ENCODE measurements at regions not wholly inside any gene's neighbourhood (a gene's known extent, or its start where the extent isn't known, plus 50 kb on each side); places are given as distances from the start of the nearest gene placed in this dataset.
A peak's percentile ranks its signal among the peaks of the same experiment; 100 is the strongest.

- DNase-seq (ENCODE audit: low spot score): peak; percentile 14
Measured at GRCh38 chr2:17303521-17303920, 214.7 kb downstream of the RAD51AP2 start.

GRCh38 chr2:17303054-17303453 lies 215.2 kb downstream of the RAD51AP2 start:
- DNase-seq (ENCODE audit: low spot score): peak; percentile 15

- no peak for DNase-seq (ENCODE audit: low spot score)
Measured at GRCh38 chr2:17302281-17302680, 216.0 kb downstream of the RAD51AP2 start.

GRCh38 chr2:17301437-17301836 lies 216.8 kb downstream of the RAD51AP2 start:
- no peak for DNase-seq (ENCODE audit: low spot score)

- peak; percentile 75 for DNase-seq (ENCODE audit: low spot score)
Measured at GRCh38 chr2:17299891-17300540, 218.2 kb downstream of the RAD51AP2 start.

GRCh38 chr2:17298453-17298852 lies 219.8 kb downstream of the RAD51AP2 start:
- DNase-seq (ENCODE audit: low spot score): peak; percentile 18

GRCh38 chr2:17296686-17297085 lies 221.6 kb downstream of the RAD51AP2 start:
- DNase-seq (ENCODE audit: low spot score): no peak

GRCh38 chr2:17289669-17290068 lies 228.6 kb downstream of the RAD51AP2 start:
- no peak for DNase-seq (ENCODE audit: low spot score)

- no peak for DNase-seq (ENCODE audit: low spot score)
Measured at GRCh38 chr2:17287183-17287582, 231.1 kb downstream of the RAD51AP2 start.

GRCh38 chr2:17282826-17283225 lies 235.4 kb downstream of the RAD51AP2 start:
- DNase-seq (ENCODE audit: low spot score): no peak

GRCh38 chr2:17282245-17282644 lies 236.0 kb downstream of the RAD51AP2 start:
- DNase-seq (ENCODE audit: low spot score): no peak

- DNase-seq (ENCODE audit: low spot score): no peak
Measured at GRCh38 chr2:17276220-17276619, 242.0 kb downstream of the RAD51AP2 start.

GRCh38 chr2:17272652-17273525 lies 245.4 kb downstream of the RAD51AP2 start:
- no peak for DNase-seq (ENCODE audit: low spot score)

GRCh38 chr2:17272170-17272569 lies 246.1 kb downstream of the RAD51AP2 start:
- no peak for DNase-seq (ENCODE audit: low spot score)

- DNase-seq (ENCODE audit: low spot score): peak; percentile 23
Measured at GRCh38 chr2:17271416-17271815, 246.8 kb downstream of the RAD51AP2 start.

GRCh38 chr2:17270894-17271293 lies 247.3 kb downstream of the RAD51AP2 start:
- no peak for DNase-seq (ENCODE audit: low spot score)

GRCh38 chr2:17263570-17263968 lies 254.7 kb downstream of the RAD51AP2 start:
- DNase-seq (ENCODE audit: low spot score): no peak

GRCh38 chr2:17262854-17263569 lies 255.2 kb downstream of the RAD51AP2 start:
- DNase-seq (ENCODE audit: low spot score): no peak

GRCh38 chr2:17259613-17260012 lies 258.6 kb downstream of the RAD51AP2 start:
- DNase-seq (ENCODE audit: low spot score): no peak

GRCh38 chr2:17258861-17259260 lies 259.4 kb downstream of the RAD51AP2 start:
- DNase-seq (ENCODE audit: low spot score): no peak

- peak; percentile 11 for DNase-seq (ENCODE audit: low spot score)
Measured at GRCh38 chr2:17257189-17257909, 260.9 kb downstream of the RAD51AP2 start.

GRCh38 chr2:17255071-17255470 lies 263.2 kb downstream of the RAD51AP2 start:
- no peak for DNase-seq (ENCODE audit: low spot score)
